IPS-NIHi11 (cell line): ENCODE measurements at regions not wholly inside any gene's neighbourhood (a gene's known extent, or its start where the extent isn't known, plus 50 kb on each side); places are given as distances from the start of the nearest gene placed in this dataset.
"Not testable (repeated sequence)": the region's sequence is repeated elsewhere in the genome, so short reads cannot be mapped to it uniquely, and the experiment has no call there.

ENCODE experiments used
- DNase-seq: peaks from one replicate; pipeline ENCODE4 v3.0.0; 2012; ENCODE audit warnings: mixed read lengths, low spot score

DNA sequence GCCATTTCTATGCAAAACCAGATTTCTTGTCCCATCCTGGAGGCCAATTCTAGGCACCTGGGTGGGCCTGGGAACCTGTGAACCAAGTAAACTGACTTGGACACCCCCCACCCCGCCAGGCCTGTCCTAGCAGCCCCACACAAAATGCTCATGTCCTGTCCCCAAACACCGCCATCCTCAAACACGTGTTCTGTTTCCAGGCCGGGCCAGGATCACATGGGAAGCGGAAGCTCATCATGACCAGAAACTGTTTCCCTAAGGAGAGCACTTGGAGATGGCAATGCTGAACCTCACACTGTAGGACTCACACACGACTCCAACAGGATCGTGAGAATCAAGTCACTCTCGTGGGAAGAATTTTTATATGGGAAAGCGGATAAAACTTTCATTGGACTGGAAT, 78.7 kb upstream of the DRD5 start:
- not testable (repeated sequence) for DNase-seq

DNA sequence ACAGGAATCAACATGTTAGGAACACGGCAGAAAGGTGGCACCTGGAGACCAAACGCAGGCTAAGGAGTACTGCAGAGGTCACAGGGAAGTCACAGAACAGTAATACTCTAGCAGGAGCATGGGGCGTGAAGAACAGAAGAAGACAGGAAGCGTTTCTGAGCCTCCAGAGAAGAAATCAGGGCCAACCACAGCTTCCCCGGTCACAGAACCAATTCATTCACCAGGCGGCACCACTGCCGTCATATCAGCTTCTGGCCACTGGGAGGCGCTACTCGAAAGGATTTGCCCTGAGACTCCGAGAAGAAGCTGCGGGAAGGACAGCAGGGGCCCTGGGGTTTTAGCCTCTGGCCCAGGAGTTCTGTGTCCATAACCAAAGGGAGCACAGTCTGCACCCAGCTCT, 78.0 kb upstream of the DRD5 start:
- DNase-seq = peak; percentile 70

DNA sequence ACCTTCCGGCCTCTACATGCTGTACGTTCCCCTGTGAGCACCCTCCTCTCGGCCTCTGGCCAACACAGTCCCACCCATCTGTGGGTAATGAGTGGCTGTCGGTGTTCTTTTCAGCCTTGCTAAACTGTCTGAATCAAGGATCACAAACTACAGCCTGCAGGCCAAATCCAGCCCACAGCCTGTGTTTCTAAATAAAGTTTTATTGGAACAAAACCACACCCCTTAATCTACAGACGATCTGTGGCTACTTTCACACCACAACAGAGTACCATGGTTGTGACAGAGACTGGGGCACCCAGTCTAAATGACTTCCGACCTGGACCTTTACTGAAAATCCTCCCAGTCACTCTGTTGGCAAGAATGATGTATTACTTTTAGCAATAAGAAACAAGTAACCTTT, 77.3 kb upstream of the DRD5 start:
- not testable (repeated sequence) for DNase-seq

DNA sequence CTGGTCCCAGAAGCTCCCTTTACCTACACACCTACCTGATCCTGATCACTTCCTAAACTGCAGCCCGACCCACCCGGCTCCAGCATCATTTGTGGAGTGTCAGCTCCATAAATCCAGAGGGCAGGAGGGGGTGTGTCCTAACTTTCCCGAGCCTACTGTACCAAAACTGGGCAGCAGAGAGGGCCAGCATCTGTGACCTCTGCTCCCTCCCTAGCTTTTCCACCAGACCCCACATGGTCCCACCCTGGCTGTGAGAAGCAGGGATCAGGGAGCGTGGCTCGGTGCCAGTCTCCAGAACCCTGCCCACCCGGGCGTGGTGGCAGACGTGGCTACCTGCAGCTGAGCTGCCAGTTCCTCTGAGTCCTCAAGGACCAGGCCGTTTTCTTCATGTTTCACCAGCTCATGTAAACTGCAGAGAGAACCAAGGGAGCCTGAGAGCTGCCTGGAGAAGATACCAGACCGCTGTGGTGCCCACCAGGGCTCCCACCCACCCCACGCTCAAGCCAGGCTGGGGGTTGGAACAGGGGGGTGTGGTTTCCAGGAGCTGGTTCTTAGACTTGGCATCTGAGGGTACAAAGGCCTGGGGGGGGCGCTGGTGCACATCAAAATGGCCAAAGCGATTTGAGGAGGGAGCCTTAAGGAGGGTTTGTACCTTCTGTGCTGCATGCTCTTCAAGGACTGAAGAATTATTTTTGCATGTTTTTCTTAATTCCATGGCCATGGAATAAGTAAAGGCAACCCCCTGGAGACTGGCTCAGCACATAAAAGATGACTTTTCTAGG, 76.7 kb upstream of the DRD5 start:
- peak; percentile 20 for DNase-seq

DNA sequence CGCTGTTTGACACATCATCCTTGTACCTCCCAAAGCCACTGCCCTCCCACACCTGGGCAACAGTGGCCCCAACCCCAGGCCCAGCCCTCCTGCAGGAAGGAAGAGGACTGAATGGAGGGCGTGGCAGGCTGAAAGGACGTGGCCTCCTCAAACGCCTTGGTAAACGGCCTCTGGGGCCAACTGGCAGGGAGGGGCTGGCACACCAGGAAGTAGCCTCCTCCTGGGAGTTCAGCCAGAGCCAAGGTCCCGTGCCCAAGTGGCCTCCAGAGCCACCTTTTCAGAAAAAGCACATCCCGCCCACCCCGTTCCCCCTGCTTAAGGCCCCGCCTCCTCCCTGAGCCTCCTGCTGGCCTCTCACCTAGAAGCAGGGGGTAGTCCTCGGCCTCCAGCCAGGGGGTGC, 74.2 kb upstream of the DRD5 start:
- not testable (repeated sequence) for DNase-seq

DNA sequence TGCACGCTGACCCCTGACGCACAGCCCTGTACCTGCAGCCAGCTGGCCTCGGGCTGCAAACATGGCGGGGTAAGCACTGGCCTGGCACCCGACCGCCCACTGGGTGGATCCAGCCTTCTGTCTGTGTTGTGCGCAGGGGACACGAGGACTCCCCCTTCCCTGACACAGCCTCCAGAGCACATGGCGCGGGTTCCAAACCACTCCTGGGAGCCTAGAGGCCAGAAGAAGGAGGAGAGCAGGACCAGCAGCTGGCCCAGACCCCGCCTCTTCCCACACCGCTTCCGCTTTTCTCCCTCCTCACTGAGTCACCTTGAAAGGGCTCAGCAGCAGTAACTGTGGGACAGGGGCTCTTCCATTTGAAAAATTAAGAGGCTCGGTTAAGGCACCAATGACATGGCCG, 73.5 kb upstream of the DRD5 start:
- DNase-seq = not testable (repeated sequence)

DNA sequence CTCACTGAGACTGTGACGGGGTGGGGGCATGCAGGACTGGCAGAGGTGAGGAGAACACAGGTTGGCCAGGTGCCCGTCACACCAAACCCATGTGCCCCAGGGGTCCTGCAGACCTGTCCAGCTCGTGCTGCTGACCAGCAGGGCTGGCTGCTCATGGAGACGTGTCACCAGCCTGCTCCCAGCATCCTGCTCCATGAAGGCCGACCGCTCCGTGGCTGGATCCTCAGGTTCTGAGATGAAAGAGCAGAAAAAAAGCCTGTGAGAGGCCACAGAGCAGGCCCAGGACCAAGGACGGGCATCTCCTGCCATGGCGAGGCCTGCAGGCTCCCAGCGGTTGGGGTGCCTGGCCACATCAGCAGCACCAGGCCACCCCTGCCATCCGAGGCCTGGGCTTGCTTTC, 71.7 kb upstream of the DRD5 start:
- no peak for DNase-seq

DNA sequence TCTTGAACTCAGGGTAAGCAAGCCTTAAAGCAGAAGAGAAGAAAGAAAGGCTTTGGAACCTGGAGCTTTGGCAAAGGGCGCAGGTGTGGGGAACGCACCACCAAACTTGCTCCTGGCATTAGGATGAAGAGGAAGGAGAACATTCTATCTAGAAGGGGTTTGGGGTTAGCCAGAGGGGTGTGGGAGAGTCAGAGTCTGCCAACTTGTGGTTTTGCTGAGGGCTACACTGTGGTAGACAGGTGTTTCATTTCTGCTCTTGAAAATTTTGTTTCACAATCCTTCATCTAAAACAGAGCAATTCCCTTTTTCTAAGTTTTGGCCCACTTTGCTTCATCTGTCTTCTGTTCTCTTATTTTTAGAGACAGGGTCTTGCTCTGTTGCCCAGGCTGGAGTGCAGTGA, 66.2 kb upstream of the DRD5 start:
- DNase-seq = not testable (repeated sequence)

DNA sequence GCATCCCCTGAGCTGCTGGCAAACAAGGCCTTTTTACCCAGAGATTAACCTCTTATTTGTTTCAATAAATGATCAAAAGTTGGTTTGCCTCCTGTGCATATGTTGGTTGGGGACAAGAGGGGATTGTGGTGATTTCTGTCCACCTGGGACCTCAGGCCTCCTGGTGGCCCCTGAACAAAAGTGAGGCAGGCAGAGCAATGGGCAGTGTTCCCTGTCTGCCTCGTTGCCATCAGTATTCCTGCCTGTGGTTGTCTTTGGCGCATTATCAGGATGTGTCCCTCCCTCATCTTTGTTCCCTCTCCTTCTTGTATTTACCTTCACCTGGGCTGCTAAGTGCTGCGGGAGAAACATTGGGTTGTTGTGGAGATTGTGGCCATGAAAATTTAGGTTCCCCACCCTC, 65.3 kb upstream of the DRD5 start:
- DNase-seq = no peak

DNA sequence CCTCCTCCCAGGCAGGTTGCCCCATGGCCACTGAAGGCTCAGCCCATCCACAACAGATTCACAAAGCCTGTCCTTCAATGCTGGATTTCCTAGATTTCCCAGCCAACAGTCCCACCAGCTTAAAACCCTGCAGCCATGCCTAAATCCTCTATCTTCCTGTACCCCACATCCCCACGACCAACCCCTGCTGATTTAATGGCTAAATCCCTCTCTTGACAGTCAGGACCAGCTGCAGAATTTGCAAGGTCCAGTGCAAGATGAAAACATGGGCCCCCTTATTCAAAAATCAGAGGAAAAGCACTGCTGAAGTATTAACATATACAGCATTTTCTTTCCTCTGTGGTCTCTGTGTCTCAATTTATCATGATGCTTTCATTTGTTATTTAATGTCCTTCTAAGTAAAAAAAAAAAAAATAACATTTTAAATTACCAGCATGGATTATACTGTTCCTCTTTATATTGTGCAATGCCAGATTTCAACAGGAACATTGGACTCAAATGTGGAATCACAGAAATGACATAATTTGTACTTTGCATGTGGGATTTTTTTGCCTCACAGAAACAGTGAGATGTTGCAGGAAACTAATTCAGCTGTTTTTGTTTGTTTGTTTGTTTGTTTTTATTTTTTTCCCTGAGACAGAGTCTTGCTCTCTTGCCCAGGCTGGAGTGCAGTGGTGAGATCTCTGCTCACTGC, 63.0 kb upstream of the DRD5 start:
- not testable (repeated sequence) for DNase-seq

DNA sequence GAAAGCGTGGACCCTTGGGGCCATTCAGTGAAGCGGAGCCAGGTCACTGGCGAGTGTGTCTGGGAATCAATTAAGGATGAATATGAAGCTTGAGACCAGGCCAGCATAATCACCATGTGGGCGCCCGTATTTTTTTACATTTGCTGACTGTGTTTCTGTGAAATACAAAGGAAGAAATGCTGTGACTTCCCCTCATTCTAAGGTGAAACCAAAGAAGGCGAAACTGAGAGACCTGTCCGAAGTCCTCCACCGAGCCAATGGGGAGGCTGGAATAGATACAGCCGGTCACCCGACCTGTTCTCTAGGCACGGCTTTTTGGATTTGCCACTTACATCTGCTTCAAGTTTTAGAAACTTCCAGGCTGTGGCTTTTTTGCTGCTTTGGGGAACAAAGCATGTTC, 59.3 kb upstream of the DRD5 start:
- DNase-seq = not testable (repeated sequence)
